ENCODE measurements at regions not wholly inside any gene's neighbourhood (a gene's known extent, or its start where the extent isn't known, plus 50 kb on each side); places are given as distances from the start of the nearest gene placed in this dataset.

DNA sequence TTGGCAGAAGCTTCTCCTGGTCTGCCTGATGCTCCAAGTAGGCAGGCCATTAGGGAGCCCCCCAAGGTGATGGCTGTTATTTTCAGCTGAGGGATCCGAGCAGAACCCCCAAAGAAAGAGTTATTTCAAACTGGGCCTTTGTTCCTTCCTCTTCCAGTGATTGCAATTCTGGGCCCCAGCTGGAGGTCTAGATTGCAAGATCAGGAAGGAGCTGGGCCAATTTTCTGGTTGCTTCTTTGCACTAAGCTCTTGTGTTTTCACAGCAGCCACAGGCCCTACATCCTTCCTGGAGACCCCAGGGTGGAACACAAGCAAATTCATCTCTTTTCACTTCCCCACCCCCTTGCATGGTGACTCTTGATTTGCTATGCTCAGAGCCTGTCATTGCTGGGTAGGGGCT lies 215.0 kb downstream of the SEMA6A start:
- TF ChIP-seq, protein P1, sequence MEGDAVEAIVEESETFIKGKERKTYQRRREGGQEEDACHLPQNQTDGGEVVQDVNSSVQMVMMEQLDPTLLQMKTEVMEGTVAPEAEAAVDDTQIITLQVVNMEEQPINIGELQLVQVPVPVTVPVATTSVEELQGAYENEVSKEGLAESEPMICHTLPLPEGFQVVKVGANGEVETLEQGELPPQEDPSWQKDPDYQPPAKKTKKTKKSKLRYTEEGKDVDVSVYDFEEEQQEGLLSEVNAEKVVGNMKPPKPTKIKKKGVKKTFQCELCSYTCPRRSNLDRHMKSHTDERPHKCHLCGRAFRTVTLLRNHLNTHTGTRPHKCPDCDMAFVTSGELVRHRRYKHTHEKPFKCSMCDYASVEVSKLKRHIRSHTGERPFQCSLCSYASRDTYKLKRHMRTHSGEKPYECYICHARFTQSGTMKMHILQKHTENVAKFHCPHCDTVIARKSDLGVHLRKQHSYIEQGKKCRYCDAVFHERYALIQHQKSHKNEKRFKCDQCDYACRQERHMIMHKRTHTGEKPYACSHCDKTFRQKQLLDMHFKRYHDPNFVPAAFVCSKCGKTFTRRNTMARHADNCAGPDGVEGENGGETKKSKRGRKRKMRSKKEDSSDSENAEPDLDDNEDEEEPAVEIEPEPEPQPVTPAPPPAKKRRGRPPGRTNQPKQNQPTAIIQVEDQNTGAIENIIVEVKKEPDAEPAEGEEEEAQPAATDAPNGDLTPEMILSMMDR (conservative IDR thresholded peaks at IDR 0.05 in 1 of 2, IDR thresholded peaks at IDR 0.05 in 1 of 2; ENCODE audit: low read depth in 1 of 2, low read length in 2 of 2): no peak
- no peak for TF ChIP-seq EZH2 (IDR thresholded peaks at IDR 0.05; ENCODE audit: low read length, missing control alignments)
- H3K79me2 ChIP-seq (ENCODE audit: control insufficient read depth, insufficient read depth, low read length): no peaks in the 10 kb centered on the region
- no peaks in the 10 kb centered on the region for H3K4me1 ChIP-seq (ENCODE audit: control insufficient read depth, extremely low read depth, insufficient read depth, low read length)
- no peak overlapping the region for H3K9ac ChIP-seq (ENCODE audit: insufficient read depth, low read length)
- H3K4me3 ChIP-seq (replicated peaks in 1 of 4; ENCODE audit: control extremely low read depth in 1 of 4, insufficient read depth in 1 of 4, low read depth in 3 of 4, low read length in 4 of 4): no peak overlapping the region
- H3K9me3 ChIP-seq (ENCODE audit: control insufficient read depth, insufficient read depth, low read depth, low read length): no peaks in the 10 kb centered on the region
- H3K27me3 ChIP-seq (ENCODE audit: control insufficient read depth, insufficient read depth, low read length): no peaks in the 10 kb centered on the region
- H2AFZ ChIP-seq (ENCODE audit: low read length): no peak overlapping the region
- H4K20me1 ChIP-seq (ENCODE audit: control insufficient read depth, extremely low read depth, insufficient read depth, low read length): no peaks in the 10 kb centered on the region
- H3K36me3 ChIP-seq (ENCODE audit: control insufficient read depth, insufficient read depth, low read length): no peaks in the 10 kb centered on the region
- H3K4me2 ChIP-seq (ENCODE audit: extremely low read depth, insufficient read depth, low read length): no peak overlapping the region
- DNase-seq (ENCODE audit: low read depth in 2 of 2): no peak
- no peak overlapping the region for H3K27ac ChIP-seq (ENCODE audit: insufficient read depth, low read length)

DNA sequence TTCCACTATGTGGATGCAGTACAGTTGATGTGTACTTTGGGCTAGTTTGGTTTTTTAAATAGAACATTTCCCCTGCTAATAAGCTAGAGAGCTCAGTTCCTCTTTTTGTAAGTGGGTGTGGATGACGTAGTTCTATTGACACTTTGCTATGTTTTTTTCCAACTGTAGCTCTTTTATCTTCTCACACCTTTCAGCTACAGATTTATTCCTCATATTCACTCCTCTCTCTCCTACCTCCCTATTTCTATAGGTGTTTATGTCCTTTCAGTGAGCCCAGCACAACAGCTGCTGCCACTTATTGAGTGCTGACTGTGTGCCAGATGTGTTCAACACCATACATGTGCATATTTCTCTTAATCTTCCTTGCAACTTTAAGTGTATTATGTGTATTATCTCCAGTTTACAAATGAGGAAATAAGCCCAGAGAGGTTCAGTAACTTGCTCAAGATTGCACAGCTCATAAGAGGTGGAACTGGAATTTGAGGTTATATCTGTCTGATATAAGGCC lies 215.7 kb downstream of the SEMA6A start:
- TF ChIP-seq, protein P1 (conservative IDR thresholded peaks at IDR 0.05 in 1 of 2, IDR thresholded peaks at IDR 0.05 in 1 of 2; ENCODE audit: low read depth in 1 of 2, low read length in 2 of 2): no peak
- no peak for TF ChIP-seq EZH2 (IDR thresholded peaks at IDR 0.05; ENCODE audit: low read length, missing control alignments)
- no peak for DNase-seq (ENCODE audit: low read depth in 2 of 2)
- H3K27me3 ChIP-seq (ENCODE audit: control insufficient read depth, insufficient read depth, low read length): no peaks in the 10 kb centered on the region
- H3K4me3 ChIP-seq (replicated peaks in 1 of 4; ENCODE audit: control extremely low read depth in 1 of 4, insufficient read depth in 1 of 4, low read depth in 3 of 4, low read length in 4 of 4): no peak overlapping the region
- H3K79me2 ChIP-seq (ENCODE audit: control insufficient read depth, insufficient read depth, low read length): no peaks in the 10 kb centered on the region
- H3K4me1 ChIP-seq (ENCODE audit: control insufficient read depth, extremely low read depth, insufficient read depth, low read length): no peaks in the 10 kb centered on the region
- no peak overlapping the region for H2AFZ ChIP-seq (ENCODE audit: low read length)
- H3K36me3 ChIP-seq (ENCODE audit: control insufficient read depth, insufficient read depth, low read length): no peaks in the 10 kb centered on the region
- H4K20me1 ChIP-seq (ENCODE audit: control insufficient read depth, extremely low read depth, insufficient read depth, low read length): no peaks in the 10 kb centered on the region
- H3K9me3 ChIP-seq (ENCODE audit: control insufficient read depth, insufficient read depth, low read depth, low read length): no peaks in the 10 kb centered on the region
- H3K9ac ChIP-seq (ENCODE audit: insufficient read depth, low read length): no peak overlapping the region
- no peak overlapping the region for H3K4me2 ChIP-seq (ENCODE audit: extremely low read depth, insufficient read depth, low read length)
- H3K27ac ChIP-seq (ENCODE audit: insufficient read depth, low read length): no peak overlapping the region

DNA sequence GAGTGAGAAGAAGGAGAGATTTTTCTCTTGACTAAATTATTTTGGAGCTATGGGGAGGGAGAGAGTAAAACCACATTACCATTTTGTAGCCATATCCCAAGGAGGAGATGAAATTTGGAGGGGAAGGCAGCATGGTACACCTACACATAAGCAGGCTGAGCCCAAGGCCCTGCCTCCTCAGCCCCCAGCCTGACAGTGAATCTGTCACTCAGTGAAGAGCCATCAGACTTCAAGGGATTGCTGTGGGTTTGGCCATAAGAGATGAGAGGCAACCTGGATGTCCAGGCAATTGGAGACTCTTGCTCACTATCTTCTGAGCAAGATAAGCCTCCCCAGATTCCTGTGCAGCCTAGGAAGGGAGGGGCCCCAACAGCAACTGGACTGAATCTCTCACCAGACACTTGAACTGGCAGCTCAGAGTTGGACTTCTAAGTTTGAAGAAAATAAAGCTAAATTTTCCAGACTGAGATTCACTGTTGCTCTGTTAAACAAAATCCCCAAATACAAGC lies 216.6 kb downstream of the SEMA6A start:
- no peaks in the 10 kb centered on the region for H3K36me3 ChIP-seq (ENCODE audit: control insufficient read depth, insufficient read depth, low read length)
- no peaks in the 10 kb centered on the region for H3K79me2 ChIP-seq (ENCODE audit: control insufficient read depth, insufficient read depth, low read length)
- no peak overlapping the region for H2AFZ ChIP-seq (ENCODE audit: low read length)
- no peak overlapping the region for H3K27ac ChIP-seq (ENCODE audit: insufficient read depth, low read length)
- H3K9me3 ChIP-seq (ENCODE audit: control insufficient read depth, insufficient read depth, low read depth, low read length): no peaks in the 10 kb centered on the region
- TF ChIP-seq, protein P1 (conservative IDR thresholded peaks at IDR 0.05 in 1 of 2, IDR thresholded peaks at IDR 0.05 in 1 of 2; ENCODE audit: low read depth in 1 of 2, low read length in 2 of 2): no peak
- no peak for TF ChIP-seq EZH2 (IDR thresholded peaks at IDR 0.05; ENCODE audit: low read length, missing control alignments)
- H3K4me3 ChIP-seq (replicated peaks in 1 of 4; ENCODE audit: control extremely low read depth in 1 of 4, insufficient read depth in 1 of 4, low read depth in 3 of 4, low read length in 4 of 4): no peak overlapping the region
- H3K4me2 ChIP-seq (ENCODE audit: extremely low read depth, insufficient read depth, low read length): no peak overlapping the region
- no peaks in the 10 kb centered on the region for H3K27me3 ChIP-seq (ENCODE audit: control insufficient read depth, insufficient read depth, low read length)
- H3K9ac ChIP-seq (ENCODE audit: insufficient read depth, low read length): no peak overlapping the region
- H4K20me1 ChIP-seq (ENCODE audit: control insufficient read depth, extremely low read depth, insufficient read depth, low read length): no peaks in the 10 kb centered on the region
- no peaks in the 10 kb centered on the region for H3K4me1 ChIP-seq (ENCODE audit: control insufficient read depth, extremely low read depth, insufficient read depth, low read length)
- DNase-seq (ENCODE audit: low read depth in 2 of 2): no peak

Data from fibroblast of lung (primary cell).